Osteocyte (in vitro differentiated cells): ENCODE measurements at regions not wholly inside any gene's neighbourhood (a gene's known extent, or its start where the extent isn't known, plus 50 kb on each side); places are given as distances from the start of the nearest gene placed in this dataset.

Experiments
- DNase-seq: peaks from one replicate; pipeline ENCODE4 v3.0.0; 2021; ENCODE audit warnings: mixed read lengths; ENCODE audit not compliant: unreplicated experiment; ENCODE audit errors: extremely low spot score
- H3K27ac Mint-ChIP-seq: one replicate; pipeline ENCODE4 v1.8.0; 2021; ENCODE audit warnings: mild to moderate bottlenecking, mixed read lengths; ENCODE audit not compliant: unreplicated experiment
- H3K27me3 Mint-ChIP-seq: one replicate; pipeline ENCODE4 v1.8.0; 2021; ENCODE audit warnings: mixed read lengths; ENCODE audit not compliant: unreplicated experiment
- H3K36me3 Mint-ChIP-seq: one replicate; pipeline ENCODE4 v1.8.0; 2021; ENCODE audit warnings: mixed read lengths; ENCODE audit not compliant: unreplicated experiment
- H3K4me1 Mint-ChIP-seq: one replicate; pipeline ENCODE4 v1.8.0; 2021; ENCODE audit warnings: mixed read lengths; ENCODE audit not compliant: unreplicated experiment
- H3K4me3 Mint-ChIP-seq: one replicate; pipeline ENCODE4 v1.8.0; 2021; ENCODE audit warnings: mild to moderate bottlenecking, moderate library complexity, mixed read lengths; ENCODE audit not compliant: unreplicated experiment
- H3K9me3 Mint-ChIP-seq: one replicate; pipeline ENCODE4 v1.8.0; 2021; ENCODE audit warnings: mixed read lengths; ENCODE audit not compliant: unreplicated experiment
- CTCF ChIP-seq: fragments of 200-600 bp; sonication (generic); IDR thresholded peaks from 2 replicates; pipeline ENCODE4 v1.5.0; 2021; ENCODE audit warnings: antibody characterized with exemption, mild to moderate bottlenecking, moderate library complexity

- Mint-ChIP-seq H3K27ac (no peak overlapping the region), H3K4me3 (no peak overlapping the region)
Measured at GRCh38 chr11:42065199-42065598, 605.7 kb upstream of the LRRC4C start.

GRCh38 chr11:42066113-42066512 lies 606.7 kb upstream of the LRRC4C start:
- H3K4me1 Mint-ChIP-seq: no peaks in the 10 kb centered on the region

More at GRCh38 chr11:42065199-42065598, 605.7 kb upstream of the LRRC4C start:
- Mint-ChIP-seq H3K4me1 (no peaks in the 10 kb centered on the region), H3K27me3 (no peaks in the 10 kb centered on the region), H3K36me3 (no peaks in the 10 kb centered on the region), H3K9me3 (peaks cover 49% of the 10 kb centered on the region)
- DNase-seq: no peak
- no peak for TF ChIP-seq CTCF

GRCh38 chr11:42074306-42074705 lies 614.9 kb upstream of the LRRC4C start:
- peaks cover 46% of the 10 kb centered on the region for H3K9me3 Mint-ChIP-seq
- no peak for TF ChIP-seq CTCF
- H3K4me1 Mint-ChIP-seq: no peaks in the 10 kb centered on the region
- no peak overlapping the region for H3K27ac Mint-ChIP-seq
- no peaks in the 10 kb centered on the region for H3K27me3 Mint-ChIP-seq
- no peaks in the 10 kb centered on the region for H3K36me3 Mint-ChIP-seq
- no peak overlapping the region for H3K4me3 Mint-ChIP-seq
- DNase-seq: no peak

More at GRCh38 chr11:42066113-42066512, 606.7 kb upstream of the LRRC4C start:
- TF ChIP-seq CTCF: no peak
- Mint-ChIP-seq H3K27me3 (no peaks in the 10 kb centered on the region), H3K4me3 (no peak overlapping the region), H3K36me3 (no peaks in the 10 kb centered on the region), H3K27ac (no peak overlapping the region), H3K9me3 (peaks cover 47% of the 10 kb centered on the region)
- DNase-seq: no peak

- H3K36me3 Mint-ChIP-seq: no peaks in the 10 kb centered on the region
- no peaks in the 10 kb centered on the region for H3K27me3 Mint-ChIP-seq
- H3K27ac Mint-ChIP-seq: no peak overlapping the region
- no peak for TF ChIP-seq CTCF
- H3K4me3 Mint-ChIP-seq: no peak overlapping the region
- peaks cover 39% of the 10 kb centered on the region for H3K9me3 Mint-ChIP-seq
- DNase-seq: no peak
- H3K4me1 Mint-ChIP-seq: no peaks in the 10 kb centered on the region
Measured at GRCh38 chr11:42075180-42075579, 615.7 kb upstream of the LRRC4C start.

GRCh38 chr11:42077794-42078193 lies 618.3 kb upstream of the LRRC4C start:
- no peaks in the 10 kb centered on the region for H3K36me3 Mint-ChIP-seq
- no peak overlapping the region for H3K27ac Mint-ChIP-seq
- no peak for TF ChIP-seq CTCF
- H3K4me1 Mint-ChIP-seq: no peaks in the 10 kb centered on the region
- H3K4me3 Mint-ChIP-seq: no peak overlapping the region
- peaks cover 39% of the 10 kb centered on the region for H3K9me3 Mint-ChIP-seq
- H3K27me3 Mint-ChIP-seq: no peaks in the 10 kb centered on the region
- DNase-seq: no peak
